Tibial nerve (tissue), 4 donors: ENCODE measurements at regions not wholly inside any gene's neighbourhood (a gene's known extent, or its start where the extent isn't known, plus 50 kb on each side); places are given as distances from the start of the nearest gene placed in this dataset.

Source experiments
- DNase-seq, 2 donors: peaks; one replicate each; pipeline ENCODE4 v3.0.0-alpha.2; 2019; ENCODE audit warnings: low spot score in 2 of 2
- H3K27ac ChIP-seq, 4 donors: fragments of 200-600 bp; sonication (generic) in 3 of 4; one replicate each; pipeline ENCODE4 v1.5.1; 2017 to 2019; ENCODE audit warnings: mild to moderate bottlenecking in 1 of 4
- H3K27me3 ChIP-seq, 2 donors: fragments of 200-600 bp; sonication (generic) in 1 of 2; one replicate each; pipeline versions ENCODE4 v1.5.1 to v1.6.0; 2017 to 2019
- H3K36me3 ChIP-seq, 3 donors: fragments of 200-600 bp; sonication (generic); one replicate each; pipeline ENCODE4 v1.5.1; 2018 to 2019
- H3K4me1 ChIP-seq, 4 donors: fragments of 200-600 bp; sonication (generic) in 3 of 4; one replicate each; pipeline ENCODE4 v1.5.1; 2017 to 2019
- H3K4me3 ChIP-seq, 4 donors: fragments of 200-600 bp; sonication (generic) in 3 of 4; one replicate each; pipeline ENCODE4 v1.5.1; 2017 to 2019; ENCODE audit warnings: mild to moderate bottlenecking in 1 of 4, moderate library complexity in 1 of 4
- H3K9me3 ChIP-seq, 4 donors: fragments of 200-600 bp; sonication (generic) in 3 of 4; one replicate each; pipeline ENCODE4 v1.5.1; 2017 to 2019
- CTCF ChIP-seq, 5 experiments: fragments of 200-600 bp in 3 of 5; fragments of 450-650 bp in 2 of 5; sonication (generic) in 3 of 5; IDR thresholded peaks; one replicate each; pipeline ENCODE4 v1.5.1; 2016 to 2019; ENCODE audit warnings: antibody characterized with exemption in 5 of 5, mild to moderate bottlenecking in 3 of 5, moderate library complexity in 2 of 5
- EP300 ChIP-seq, 2 donors: sonication (generic); formaldehyde crosslinking; IDR thresholded peaks; one replicate each; pipeline ENCODE4 v1.6.1; 2017; ENCODE audit warnings: antibody characterized with exemption in 2 of 2, mild to moderate bottlenecking in 1 of 2
- POLR2A ChIP-seq, 2 donors: fragments of 450-650 bp; IDR thresholded peaks; one replicate each; pipeline ENCODE4 v1.6.1; 2017; ENCODE audit warnings: antibody characterized with exemption in 2 of 2, mild to moderate bottlenecking in 2 of 2, moderate library complexity in 2 of 2
- WGBS, 2 donors: methylation state at CpG; one replicate each; pipeline ENCODE4 v1.1.5; 2018; 5-methylcytosine and 5-hydroxymethylcytosine counted together

GRCh38 chr13:83166550-83166949 lies 715.7 kb downstream of the SLITRK1 start:
- H3K27me3 ChIP-seq = no peaks in the 10 kb centered on the region
- DNase-seq = no peak
- no peaks in the 10 kb centered on the region for H3K4me1 ChIP-seq
- H3K4me3 ChIP-seq = no peak overlapping the region
- no peaks in the 10 kb centered on the region for H3K9me3 ChIP-seq
- H3K27ac ChIP-seq = no peak overlapping the region
- TF ChIP-seq POLR2A (IDR thresholded peaks at IDR 0.05) (no peak), CTCF (IDR thresholded peaks at IDR 0.05) (no peak), EP300 (IDR thresholded peaks at IDR 0.05) (no peak)
- no peaks in the 10 kb centered on the region for H3K36me3 ChIP-seq

- H3K27ac ChIP-seq = no peak overlapping the region
Observed at GRCh38 chr13:83162493-83162892, 719.8 kb downstream of the SLITRK1 start.

GRCh38 chr13:83153848-83154247 lies 728.4 kb downstream of the SLITRK1 start:
- no peak overlapping the region for H3K4me3 ChIP-seq
- H3K27me3 ChIP-seq = no peaks in the 10 kb centered on the region
- DNase-seq = no peak
- WGBS, 2 donors = 51 to 62% methylated on average over 2 of the region's 2 CpGs
- no peaks in the 10 kb centered on the region for H3K9me3 ChIP-seq
- TF ChIP-seq EP300 (IDR thresholded peaks at IDR 0.05) (no peak), CTCF (IDR thresholded peaks at IDR 0.05) (no peak), POLR2A (IDR thresholded peaks at IDR 0.05) (no peak)
- H3K4me1 ChIP-seq = no peaks in the 10 kb centered on the region
- H3K36me3 ChIP-seq = no peaks in the 10 kb centered on the region
- no peak overlapping the region for H3K27ac ChIP-seq

More at GRCh38 chr13:83162493-83162892, 719.8 kb downstream of the SLITRK1 start:
- H3K4me3 ChIP-seq = no peak overlapping the region
- no peaks in the 10 kb centered on the region for H3K36me3 ChIP-seq
- DNase-seq = no peak
- no peaks in the 10 kb centered on the region for H3K27me3 ChIP-seq
- WGBS, 2 donors = 52 to 59% methylated on average over 2 of the region's 2 CpGs
- H3K9me3 ChIP-seq = peaks cover 0 to 5% (median 0%) of the 10 kb centered on the region in 4 donors
- TF ChIP-seq EP300 (IDR thresholded peaks at IDR 0.05) (no peak), CTCF (IDR thresholded peaks at IDR 0.05) (no peak), POLR2A (IDR thresholded peaks at IDR 0.05) (no peak)
- no peaks in the 10 kb centered on the region for H3K4me1 ChIP-seq

- Histone ChIP-seq H3K27ac (no peak overlapping the region), H3K4me3 (no peak overlapping the region), H3K27me3 (no peaks in the 10 kb centered on the region), H3K4me1 (no peaks in the 10 kb centered on the region), H3K36me3 (no peaks in the 10 kb centered on the region), H3K9me3 (no peaks in the 10 kb centered on the region)
- DNase-seq = no peak
- WGBS, 2 donors = 91 to 93% methylated on average over 1 of the region's 1 CpG
- TF ChIP-seq POLR2A (IDR thresholded peaks at IDR 0.05) (no peak), CTCF (IDR thresholded peaks at IDR 0.05) (no peak), EP300 (IDR thresholded peaks at IDR 0.05) (no peak)
Observed at GRCh38 chr13:83151308-83151660, 731.0 kb downstream of the SLITRK1 start.

GRCh38 chr13:83150616-83151307 lies 731.5 kb downstream of the SLITRK1 start:
- Histone ChIP-seq H3K4me1 (no peaks in the 10 kb centered on the region), H3K9me3 (no peaks in the 10 kb centered on the region), H3K27me3 (no peaks in the 10 kb centered on the region), H3K27ac (no peak overlapping the region), H3K4me3 (no peak overlapping the region), H3K36me3 (no peaks in the 10 kb centered on the region)
- TF ChIP-seq EP300 (IDR thresholded peaks at IDR 0.05) (no peak), CTCF (IDR thresholded peaks at IDR 0.05) (no peak), POLR2A (IDR thresholded peaks at IDR 0.05) (no peak)
- 64 to 70% methylated on average over 7 of the region's 7 CpGs for WGBS, 2 donors
- no peak for DNase-seq
